Activated naive CD4-positive, alpha-beta T cell treated with anti-CD3 and anti-CD28 coated beads for 36 hours (primary cell): ENCODE measurements at regions not wholly inside any gene's neighbourhood (a gene's known extent, or its start where the extent isn't known, plus 50 kb on each side); places are given as distances from the start of the nearest gene placed in this dataset.
"Not testable (repeated sequence)": the region's sequence is repeated elsewhere in the genome, so short reads cannot be mapped to it uniquely, and the experiment has no call there.

Source experiments
- CTCF ChIA-PET: fragments of 350-600 bp; sonication (Branson Sonifier 250); formaldehyde crosslinking; loops from one replicate; lab custom pipeline; 2021; ENCODE audit warnings: antibody characterized with exemption; lab: Charles Lee
- DNase-seq: peaks from one replicate; pipeline ENCODE4 v3.0.0-alpha.2; 2020
- H3K27ac Mint-ChIP-seq: one replicate; pipeline ENCODE4 v1.8.0; 2021; ENCODE audit warnings: mild to moderate bottlenecking, mixed read lengths
- H3K27me3 Mint-ChIP-seq: one replicate; pipeline ENCODE4 v1.8.0; 2021; ENCODE audit warnings: low read depth, mixed read lengths
- H3K36me3 Mint-ChIP-seq: one replicate; pipeline ENCODE4 v1.8.0; 2021; ENCODE audit warnings: low read depth, mixed read lengths
- H3K4me1 Mint-ChIP-seq: one replicate; pipeline ENCODE4 v1.8.0; 2021; ENCODE audit warnings: low read depth, mixed read lengths
- H3K4me3 Mint-ChIP-seq: one replicate; pipeline ENCODE4 v1.8.0; 2021; ENCODE audit warnings: mild to moderate bottlenecking, moderate library complexity, mixed read lengths
- H3K9me3 Mint-ChIP-seq: one replicate; pipeline ENCODE4 v1.8.0; 2021; ENCODE audit warnings: mixed read lengths
- intact Hi-C: fragments of 100-400 bp; cut with micrococcal nuclease; formaldehyde crosslinking; loops from one replicate; pipeline ENCODE4 v1.15.1; 2023

DNA sequence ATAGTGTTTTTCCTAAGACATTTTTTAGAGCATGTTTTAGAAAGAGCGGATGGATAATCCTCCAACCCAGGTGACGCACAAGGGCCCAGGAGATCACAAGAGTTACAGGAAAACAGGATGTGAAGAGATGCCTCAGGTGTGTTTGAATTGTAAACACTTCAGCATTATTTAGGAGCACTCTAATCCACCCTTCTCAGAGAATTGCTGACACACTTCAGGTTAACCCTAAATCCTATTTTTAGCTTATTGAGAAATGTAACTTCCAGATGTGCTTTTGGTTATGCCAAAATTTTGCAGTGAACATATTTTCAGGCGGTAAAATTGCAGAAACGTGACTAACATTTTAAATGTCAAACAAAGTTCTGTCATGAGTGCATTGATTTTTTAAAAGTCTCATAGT, 755.4 kb upstream of the CTNND2 start:
- no peak for DNase-seq
- intact Hi-C loops: no loop called here
- Mint-ChIP-seq H3K36me3 (no peaks in the 10 kb centered on the region), H3K4me1 (no peaks in the 10 kb centered on the region), H3K9me3 (peaks cover 22% of the 10 kb centered on the region), H3K4me3 (no peak overlapping the region), H3K27me3 (no peaks in the 10 kb centered on the region), H3K27ac (no peak overlapping the region)
- CTCF ChIA-PET: no interaction called here

DNA sequence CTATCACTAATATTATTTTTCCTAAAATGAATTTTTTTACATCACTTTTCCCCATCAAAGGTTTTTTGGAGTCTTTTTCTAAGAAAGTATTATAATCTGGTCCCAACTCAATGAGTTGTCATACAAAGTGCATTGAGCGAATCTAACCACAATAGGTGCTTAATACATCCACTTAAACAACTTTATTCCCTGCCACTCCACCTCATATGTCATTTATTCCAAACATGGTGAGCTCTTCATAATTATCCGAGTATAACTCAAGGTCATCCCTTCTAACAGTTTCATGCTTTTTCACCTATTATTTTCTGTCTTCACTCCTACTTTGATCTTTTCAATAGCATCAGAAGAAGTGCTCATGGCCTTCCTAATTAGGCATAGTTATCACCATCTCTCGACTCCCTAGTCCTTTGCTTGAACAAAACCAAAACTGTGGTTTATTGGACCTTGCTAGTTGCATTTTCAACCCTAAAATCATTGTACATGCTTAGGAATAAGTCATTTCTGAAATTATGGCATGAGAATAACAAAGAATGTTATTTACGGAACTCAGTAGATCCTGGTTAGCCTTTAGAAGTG, 754.7 kb upstream of the CTNND2 start:
- no peaks in the 10 kb centered on the region for H3K4me1 Mint-ChIP-seq
- DNase-seq: no peak
- H3K27ac Mint-ChIP-seq: no peak overlapping the region
- H3K27me3 Mint-ChIP-seq: no peaks in the 10 kb centered on the region
- peaks cover 18% of the 10 kb centered on the region for H3K9me3 Mint-ChIP-seq
- intact Hi-C loops: no loop called here
- H3K36me3 Mint-ChIP-seq: no peaks in the 10 kb centered on the region
- no peak overlapping the region for H3K4me3 Mint-ChIP-seq
- CTCF ChIA-PET: no interaction called here

DNA sequence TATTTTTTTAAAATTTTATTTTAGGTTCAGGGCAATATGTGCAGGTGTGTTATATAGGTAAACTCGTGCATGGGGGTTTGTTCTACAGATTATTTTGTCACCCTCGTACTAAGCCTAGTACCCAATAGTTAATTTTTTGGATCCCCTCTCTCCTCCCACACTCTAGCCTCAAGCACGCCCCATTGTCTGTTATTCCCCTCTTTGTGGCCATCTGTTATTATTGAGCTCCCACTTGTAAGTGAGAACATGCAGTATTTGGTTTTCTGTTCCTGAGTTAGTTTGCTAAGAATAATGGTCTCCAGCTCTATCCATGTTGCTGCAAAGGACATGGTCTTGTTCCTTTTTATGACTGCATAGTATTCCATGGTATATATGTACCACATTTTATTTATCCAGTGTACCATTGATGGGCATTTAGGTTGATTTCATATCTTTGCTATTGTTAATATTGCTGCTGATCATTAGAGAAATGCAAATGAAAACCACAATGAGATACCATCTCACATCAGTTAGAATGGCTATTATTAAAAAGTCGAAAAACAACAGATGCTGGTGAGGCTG, 753.7 kb upstream of the CTNND2 start:
- H3K36me3 Mint-ChIP-seq, H3K4me3 Mint-ChIP-seq, H3K4me1 Mint-ChIP-seq, DNase-seq, H3K27me3 Mint-ChIP-seq, intact Hi-C loops, H3K27ac Mint-ChIP-seq: not testable (repeated sequence)
- peaks cover 18% of the 10 kb centered on the region for H3K9me3 Mint-ChIP-seq
- CTCF ChIA-PET: interaction anchor here (0.6 kb wide), 1 partner anchor 8 kb away, joined by 3 read pairs; no protein-coding TSS in a partner anchor

DNA sequence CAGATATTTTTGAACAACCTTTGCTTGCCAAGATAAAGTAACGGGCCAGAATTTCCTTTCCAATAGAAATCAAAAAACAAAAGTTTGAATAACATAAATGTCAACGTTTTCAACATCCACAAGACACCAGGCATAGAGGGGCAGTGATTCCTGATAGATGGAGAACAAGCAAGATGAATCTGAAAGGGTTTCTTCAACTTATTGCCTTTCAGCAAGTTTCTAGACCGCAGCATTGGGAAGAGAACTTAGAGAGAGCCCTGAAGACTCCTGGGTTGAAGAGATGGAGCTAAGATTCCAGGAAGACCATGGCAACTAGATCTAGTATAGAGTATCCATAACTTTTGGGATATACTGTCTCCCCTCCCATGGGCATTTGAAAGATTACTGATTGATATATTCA, 751.4 kb upstream of the CTNND2 start:
- Mint-ChIP-seq H3K27ac (no peak overlapping the region), H3K9me3 (peaks cover 13% of the 10 kb centered on the region), H3K4me3 (no peak overlapping the region), H3K4me1 (no peaks in the 10 kb centered on the region), H3K27me3 (no peaks in the 10 kb centered on the region), H3K36me3 (no peaks in the 10 kb centered on the region)
- no peak for DNase-seq
- intact Hi-C loops: no loop called here
- CTCF ChIA-PET: no interaction called here

DNA sequence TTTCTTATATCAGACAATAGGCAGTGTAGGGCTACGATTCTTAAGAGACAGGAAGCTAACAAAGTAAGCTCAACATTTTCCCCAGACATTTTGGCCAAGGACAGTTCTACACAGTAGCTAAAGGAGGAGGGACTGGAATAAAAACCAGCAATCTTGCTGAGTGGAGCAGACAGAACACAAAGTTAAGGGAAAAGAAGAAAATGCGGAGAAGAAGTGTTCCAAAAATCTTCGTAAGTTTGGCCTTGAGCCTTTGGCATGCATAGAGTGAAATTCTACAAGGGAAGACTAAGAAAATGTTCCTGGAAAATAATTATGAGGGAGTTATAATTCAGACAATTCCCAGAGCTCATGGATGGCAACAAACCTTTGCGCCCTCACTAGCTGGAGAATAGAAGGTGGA, 748.0 kb upstream of the CTNND2 start:
- intact Hi-C loops: no loop called here
- DNase-seq: no peak
- CTCF ChIA-PET: no interaction called here
- H3K36me3 Mint-ChIP-seq: no peaks in the 10 kb centered on the region
- no peak overlapping the region for H3K4me3 Mint-ChIP-seq
- H3K4me1 Mint-ChIP-seq: no peaks in the 10 kb centered on the region
- H3K9me3 Mint-ChIP-seq: peaks cover 8% of the 10 kb centered on the region
- H3K27ac Mint-ChIP-seq: no peak overlapping the region
- H3K27me3 Mint-ChIP-seq: no peaks in the 10 kb centered on the region

DNA sequence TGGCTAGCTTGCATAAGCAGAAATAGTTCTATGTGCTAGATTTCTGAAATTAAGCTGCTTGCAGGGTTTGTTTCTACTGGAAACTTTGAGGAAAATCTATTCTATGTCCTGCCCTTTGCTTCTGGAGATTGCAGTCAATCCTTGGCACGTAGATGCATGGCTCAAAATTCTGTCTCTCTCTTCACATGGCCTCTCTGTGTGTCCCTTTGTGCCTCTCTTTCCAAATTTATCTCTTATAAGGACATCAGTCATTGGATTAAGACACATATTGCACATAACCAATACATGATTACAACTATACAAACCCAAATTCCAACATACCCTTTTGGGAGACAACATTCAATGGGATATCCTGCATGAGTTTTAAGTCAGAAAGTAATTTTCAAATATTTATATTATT, 744.3 kb upstream of the CTNND2 start:
- no peak overlapping the region for H3K27ac Mint-ChIP-seq
- no peak overlapping the region for H3K4me3 Mint-ChIP-seq
- intact Hi-C loops: no loop called here
- no peaks in the 10 kb centered on the region for H3K4me1 Mint-ChIP-seq
- no peaks in the 10 kb centered on the region for H3K36me3 Mint-ChIP-seq
- CTCF ChIA-PET: no interaction called here
- H3K27me3 Mint-ChIP-seq: no peaks in the 10 kb centered on the region
- peaks cover 3% of the 10 kb centered on the region for H3K9me3 Mint-ChIP-seq
- no peak for DNase-seq

DNA sequence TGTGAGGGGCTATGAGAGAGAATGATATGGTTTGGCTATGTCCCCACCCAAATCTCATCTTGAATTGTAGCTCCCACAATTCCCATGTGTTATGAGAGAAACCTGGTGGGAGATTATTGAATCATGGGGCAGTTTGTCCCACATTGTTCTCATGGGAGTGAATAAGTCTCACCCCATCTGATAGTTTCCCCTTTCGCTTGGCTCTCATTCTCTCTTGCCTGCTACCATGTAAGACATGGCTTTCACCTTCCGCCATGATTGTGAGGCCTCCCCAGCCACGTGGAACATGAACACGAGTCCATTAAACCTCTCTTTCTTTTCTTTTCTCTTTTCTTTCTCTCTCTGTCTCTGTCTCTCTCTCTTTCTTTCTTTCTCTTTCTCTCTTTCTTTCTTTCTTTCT, 743.4 kb upstream of the CTNND2 start:
- no peak for DNase-seq
- intact Hi-C loops: no loop called here
- no peak overlapping the region for H3K27ac Mint-ChIP-seq
- H3K4me3 Mint-ChIP-seq: no peak overlapping the region
- H3K9me3 Mint-ChIP-seq: peaks cover 4% of the 10 kb centered on the region
- CTCF ChIA-PET: no interaction called here
- H3K27me3 Mint-ChIP-seq: no peaks in the 10 kb centered on the region
- no peaks in the 10 kb centered on the region for H3K36me3 Mint-ChIP-seq
- no peaks in the 10 kb centered on the region for H3K4me1 Mint-ChIP-seq

DNA sequence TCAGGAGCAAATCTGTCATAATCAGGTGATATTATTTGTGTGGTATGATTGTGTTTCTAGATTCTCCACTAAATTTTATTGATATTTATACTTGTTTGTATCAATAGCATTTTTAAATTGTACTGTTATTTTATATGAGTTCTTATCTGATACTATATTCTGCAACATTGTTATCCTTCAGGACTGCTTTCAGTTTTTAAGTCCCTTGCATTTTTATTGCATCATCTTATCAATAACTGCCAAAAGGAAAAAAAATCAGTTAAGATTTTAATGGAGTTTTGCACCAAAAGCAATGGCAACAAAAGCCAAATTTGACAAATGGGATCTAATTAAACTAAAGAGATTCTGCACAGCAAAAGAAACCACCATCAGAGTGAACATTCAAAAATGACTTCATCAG, 741.3 kb upstream of the CTNND2 start:
- Mint-ChIP-seq H3K27ac (no peak overlapping the region), H3K4me1 (no peaks in the 10 kb centered on the region), H3K4me3 (no peak overlapping the region), H3K27me3 (no peaks in the 10 kb centered on the region), H3K36me3 (no peaks in the 10 kb centered on the region), H3K9me3 (peaks cover 6% of the 10 kb centered on the region)
- intact Hi-C loops: no loop called here
- CTCF ChIA-PET: no interaction called here
- no peak for DNase-seq

DNA sequence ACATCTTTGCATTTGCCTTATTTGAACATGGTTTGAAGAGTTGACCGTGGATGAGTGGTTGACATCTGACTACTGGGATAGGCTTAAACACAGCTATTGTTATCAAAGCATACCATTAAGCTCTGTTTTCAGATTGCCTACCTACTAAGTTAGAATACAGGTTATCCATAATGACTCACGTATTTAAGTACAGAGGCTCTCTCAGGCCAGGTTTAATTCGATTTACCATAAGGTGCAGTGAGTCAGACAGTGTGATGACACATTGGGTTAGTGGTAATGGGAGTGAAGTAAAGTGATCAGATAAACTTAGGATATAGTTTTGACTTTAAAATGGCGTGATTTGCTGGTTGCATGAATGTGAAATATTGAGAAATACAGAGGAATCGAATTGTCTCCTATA, 732.0 kb upstream of the CTNND2 start:
- Mint-ChIP-seq H3K4me1 (no peaks in the 10 kb centered on the region), H3K9me3 (peaks cover 7% of the 10 kb centered on the region), H3K27ac (no peak overlapping the region), H3K27me3 (no peaks in the 10 kb centered on the region), H3K4me3 (no peak overlapping the region), H3K36me3 (no peaks in the 10 kb centered on the region)
- CTCF ChIA-PET: no interaction called here
- intact Hi-C loops: no loop called here
- DNase-seq: no peak

DNA sequence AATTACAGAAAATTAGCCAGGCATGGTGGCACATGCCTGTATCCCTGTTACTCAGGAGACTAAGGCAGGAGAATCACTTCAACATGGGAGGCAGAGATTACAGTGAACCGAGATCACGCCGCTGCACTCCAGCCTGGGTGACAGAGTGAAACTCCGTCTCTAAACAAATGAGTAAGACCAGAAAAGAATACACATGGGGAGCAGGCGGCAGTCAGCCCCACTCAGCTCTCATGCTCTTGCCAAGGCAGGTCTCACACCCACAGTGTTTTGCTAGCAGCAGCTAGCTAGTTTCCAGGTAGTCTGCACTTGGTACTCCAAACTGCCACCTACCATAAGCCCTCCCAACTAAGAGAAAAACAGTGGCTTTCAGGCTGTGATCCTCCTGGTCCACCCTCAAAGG, 722.3 kb upstream of the CTNND2 start:
- Mint-ChIP-seq H3K27ac (no peak overlapping the region), H3K9me3 (peaks cover 5% of the 10 kb centered on the region), H3K4me1 (no peaks in the 10 kb centered on the region), H3K36me3 (no peaks in the 10 kb centered on the region), H3K4me3 (no peak overlapping the region), H3K27me3 (no peaks in the 10 kb centered on the region)
- CTCF ChIA-PET: no interaction called here
- no peak for DNase-seq
- intact Hi-C loops: no loop called here

DNA sequence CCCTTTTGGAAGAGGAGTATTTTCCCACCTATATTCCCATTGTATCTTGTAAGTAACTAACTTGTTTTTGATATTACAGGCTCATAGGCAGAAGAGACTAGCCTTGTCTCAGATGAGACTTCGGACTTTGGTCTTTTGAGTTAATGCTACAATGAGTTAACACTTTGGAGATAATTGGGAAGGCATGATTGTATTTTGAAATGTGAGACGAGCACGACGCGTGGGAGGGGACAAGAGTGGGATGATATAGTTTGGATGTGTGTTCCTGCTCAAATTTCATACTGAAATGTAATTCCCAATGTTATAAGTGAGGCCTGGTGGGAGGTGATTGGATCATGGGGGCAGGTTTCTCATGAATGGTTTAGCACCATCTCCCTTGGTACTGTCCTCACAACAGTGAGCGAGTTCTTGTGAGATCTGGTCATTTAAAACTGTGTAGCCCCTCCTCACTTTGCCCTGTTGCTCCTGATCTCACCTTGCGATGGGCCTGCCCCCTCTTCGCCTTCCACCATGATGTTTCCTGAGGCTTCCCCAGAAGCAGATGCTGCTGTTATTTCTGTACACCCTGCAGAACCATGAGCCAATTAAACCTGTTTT, 721.5 kb upstream of the CTNND2 start:
- peaks cover 5% of the 10 kb centered on the region for H3K9me3 Mint-ChIP-seq
- intact Hi-C loops: no loop called here
- CTCF ChIA-PET: no interaction called here
- H3K27ac Mint-ChIP-seq: no peak overlapping the region
- H3K36me3 Mint-ChIP-seq: no peaks in the 10 kb centered on the region
- no peak for DNase-seq
- H3K27me3 Mint-ChIP-seq: no peaks in the 10 kb centered on the region
- H3K4me1 Mint-ChIP-seq: no peaks in the 10 kb centered on the region
- no peak overlapping the region for H3K4me3 Mint-ChIP-seq

DNA sequence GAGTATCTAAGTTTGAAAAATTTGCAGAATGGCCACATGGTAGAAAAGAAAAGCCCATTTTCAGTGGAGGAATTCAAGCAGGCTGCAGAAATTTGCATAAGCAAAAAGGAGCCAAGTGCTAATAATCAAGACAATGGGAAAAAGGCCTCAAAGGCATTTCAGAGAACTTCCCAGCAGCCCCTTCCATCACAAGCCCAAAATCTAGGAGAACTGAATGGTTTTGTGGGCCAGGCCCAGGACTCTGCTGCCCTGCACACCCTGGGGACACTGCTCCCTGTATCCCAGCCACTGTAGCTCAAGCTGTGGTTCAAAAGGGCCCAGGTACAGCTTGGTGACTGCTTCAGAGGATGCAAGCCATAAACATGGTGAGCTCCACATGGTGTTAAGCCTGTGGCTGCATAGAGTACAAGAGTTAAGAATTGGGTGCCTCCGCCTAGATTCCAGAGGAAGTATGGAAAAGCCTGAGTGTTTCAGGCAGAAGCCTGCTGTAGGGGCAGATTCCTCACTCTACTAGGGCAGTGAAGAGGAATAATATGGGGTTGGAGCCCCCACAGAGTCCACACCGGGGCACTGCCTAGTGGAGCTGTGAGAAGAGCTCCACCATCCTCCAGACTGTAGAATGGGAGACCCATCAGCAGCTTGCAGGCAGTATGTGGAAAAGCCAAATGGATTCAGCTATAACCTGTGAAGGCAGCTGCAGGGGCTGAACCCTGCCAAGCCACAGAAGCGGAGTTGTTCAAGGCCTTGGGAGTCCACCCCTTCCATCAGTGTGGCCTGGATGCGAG, 720.7 kb upstream of the CTNND2 start:
- DNase-seq: no peak
- no peak overlapping the region for H3K4me3 Mint-ChIP-seq
- peaks cover 5% of the 10 kb centered on the region for H3K9me3 Mint-ChIP-seq
- intact Hi-C loops: no loop called here
- H3K36me3 Mint-ChIP-seq: no peaks in the 10 kb centered on the region
- no peaks in the 10 kb centered on the region for H3K27me3 Mint-ChIP-seq
- no peak overlapping the region for H3K27ac Mint-ChIP-seq
- CTCF ChIA-PET: no interaction called here
- H3K4me1 Mint-ChIP-seq: no peaks in the 10 kb centered on the region

DNA sequence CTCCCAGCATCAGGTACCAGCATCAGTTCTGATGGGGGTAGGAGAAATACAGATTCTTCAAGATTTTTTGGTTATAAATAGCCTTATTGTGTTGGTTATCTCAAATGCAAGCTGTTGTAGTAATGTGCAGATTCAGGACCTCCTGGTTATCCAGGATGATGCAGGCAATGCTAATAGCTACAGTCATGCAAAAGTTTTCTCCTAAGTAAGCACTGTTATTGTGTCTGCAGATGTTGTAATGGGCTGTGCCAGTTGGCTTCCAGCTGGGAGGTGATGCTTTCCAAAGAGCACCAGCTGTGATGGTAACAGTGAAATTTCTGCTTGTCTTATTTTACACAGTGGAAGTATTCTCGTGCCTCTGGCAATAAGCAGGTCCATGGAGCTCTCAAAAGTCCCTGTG, 719.2 kb upstream of the CTNND2 start:
- no peak for DNase-seq
- CTCF ChIA-PET: no interaction called here
- H3K4me1 Mint-ChIP-seq: no peaks in the 10 kb centered on the region
- peaks cover 5% of the 10 kb centered on the region for H3K9me3 Mint-ChIP-seq
- no peaks in the 10 kb centered on the region for H3K36me3 Mint-ChIP-seq
- intact Hi-C loops: no loop called here
- no peak overlapping the region for H3K4me3 Mint-ChIP-seq
- no peaks in the 10 kb centered on the region for H3K27me3 Mint-ChIP-seq
- H3K27ac Mint-ChIP-seq: no peak overlapping the region
